NCI-H69 (cell line): ENCODE measurements at regions not wholly inside any gene's neighbourhood (a gene's known extent, or its start where the extent isn't known, plus 50 kb on each side); places are given as distances from the start of the nearest gene placed in this dataset.

ENCODE experiments used
- DNase-seq: peaks from one replicate; lab custom pipeline; 2025; lab: John Stamatoyannopoulos, UW

DNA sequence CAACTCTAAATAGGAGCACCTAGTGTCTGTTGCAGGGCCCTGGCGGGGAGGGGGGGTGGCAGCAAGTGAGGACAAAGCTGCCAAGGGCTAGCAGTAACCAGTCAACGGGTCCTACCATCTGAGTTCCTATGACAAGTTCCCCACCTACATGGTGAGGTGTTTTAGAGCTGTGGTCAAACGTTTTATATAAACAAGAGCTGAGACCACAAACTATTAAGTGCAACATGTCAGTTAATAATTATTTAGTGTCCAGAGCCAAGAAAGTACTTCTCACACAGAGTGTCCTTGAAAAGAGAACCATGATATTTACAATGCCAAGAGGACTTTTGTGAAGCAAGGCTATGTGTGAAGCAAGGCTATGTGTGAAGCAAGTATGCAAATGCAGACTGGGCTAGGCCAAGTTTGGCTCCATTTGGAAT is 434.7 kb downstream of the TNS3 start:
- DNase-seq = no peak

DNA sequence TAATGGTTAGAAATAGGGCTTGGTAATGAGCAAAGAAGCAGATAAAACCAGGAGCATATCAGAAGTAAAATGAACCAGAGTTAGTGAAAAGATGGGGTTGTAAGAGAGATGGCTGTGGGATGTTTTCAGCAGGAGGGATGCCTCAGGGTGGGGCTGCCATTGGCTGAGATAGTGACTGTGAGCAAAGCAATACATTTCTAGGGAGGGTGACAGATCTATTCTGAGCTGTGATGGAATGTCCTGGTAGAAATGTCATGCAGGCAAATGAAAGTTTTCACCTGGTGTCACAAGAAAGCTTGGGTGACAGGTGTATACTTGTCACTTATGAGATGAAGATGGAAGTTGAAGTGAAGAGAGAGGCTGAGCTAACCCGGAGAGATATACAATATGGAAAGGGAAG is 435.9 kb downstream of the TNS3 start:
- no peak for DNase-seq

DNA sequence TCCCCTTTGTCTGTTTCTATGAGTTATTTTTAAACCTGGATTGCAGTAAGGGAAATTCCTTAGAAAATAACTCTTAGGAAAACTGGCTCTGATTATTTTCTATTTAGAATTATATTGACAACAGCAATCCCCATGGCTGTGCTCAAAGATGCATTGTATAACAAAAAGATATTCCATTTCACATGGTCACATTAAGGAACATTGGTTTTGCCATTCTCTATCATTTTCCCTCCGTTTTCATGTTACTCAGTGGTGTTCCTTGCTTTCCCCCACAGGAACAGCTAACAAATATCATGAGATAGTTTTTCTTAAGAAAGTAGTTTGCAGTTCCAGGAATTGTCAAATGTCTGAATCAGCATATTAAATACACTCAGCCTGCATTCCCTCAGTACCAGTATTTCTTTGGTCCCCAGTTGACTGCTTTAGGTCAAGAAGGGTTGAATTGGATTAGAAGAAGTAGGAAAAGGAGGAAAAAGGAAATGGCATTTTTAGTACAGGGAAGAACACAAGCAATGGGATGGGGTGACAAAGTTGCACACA is 436.7 kb downstream of the TNS3 start:
- no peak for DNase-seq

DNA sequence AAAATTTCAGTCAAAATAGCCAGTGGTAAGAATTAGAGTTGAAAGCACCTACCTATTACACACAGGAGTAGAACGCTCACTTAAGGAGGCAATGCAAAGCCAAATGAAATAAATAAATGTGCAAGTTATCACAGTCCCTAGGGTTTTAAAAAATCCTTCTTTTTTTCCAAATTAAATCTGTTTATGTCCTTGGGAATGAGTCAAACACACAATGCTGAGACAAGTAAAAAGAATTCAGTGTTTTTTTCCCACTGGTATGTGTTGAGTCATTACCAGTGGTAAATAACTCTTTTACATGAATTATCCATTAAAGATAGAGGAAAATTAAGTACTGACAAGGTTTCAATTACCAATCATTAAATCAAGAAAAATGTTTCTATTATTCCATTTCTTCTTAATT is 438.6 kb downstream of the TNS3 start:
- no peak for DNase-seq

DNA sequence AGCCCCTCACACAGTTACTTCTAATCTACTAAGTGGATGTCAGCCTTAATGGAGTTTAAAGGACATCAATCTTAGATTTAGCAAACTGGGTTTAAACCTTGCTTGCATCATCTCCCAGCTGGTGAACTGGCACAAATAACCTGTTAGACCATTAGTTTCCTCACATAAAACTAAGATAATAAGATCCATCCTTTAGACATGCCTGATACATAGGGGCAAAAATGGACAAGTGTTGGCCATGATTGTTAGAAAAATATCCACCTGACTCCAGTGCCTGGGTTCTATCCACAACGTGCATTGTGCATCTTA is 439.1 kb downstream of the TNS3 start:
- DNase-seq = no peak

DNA sequence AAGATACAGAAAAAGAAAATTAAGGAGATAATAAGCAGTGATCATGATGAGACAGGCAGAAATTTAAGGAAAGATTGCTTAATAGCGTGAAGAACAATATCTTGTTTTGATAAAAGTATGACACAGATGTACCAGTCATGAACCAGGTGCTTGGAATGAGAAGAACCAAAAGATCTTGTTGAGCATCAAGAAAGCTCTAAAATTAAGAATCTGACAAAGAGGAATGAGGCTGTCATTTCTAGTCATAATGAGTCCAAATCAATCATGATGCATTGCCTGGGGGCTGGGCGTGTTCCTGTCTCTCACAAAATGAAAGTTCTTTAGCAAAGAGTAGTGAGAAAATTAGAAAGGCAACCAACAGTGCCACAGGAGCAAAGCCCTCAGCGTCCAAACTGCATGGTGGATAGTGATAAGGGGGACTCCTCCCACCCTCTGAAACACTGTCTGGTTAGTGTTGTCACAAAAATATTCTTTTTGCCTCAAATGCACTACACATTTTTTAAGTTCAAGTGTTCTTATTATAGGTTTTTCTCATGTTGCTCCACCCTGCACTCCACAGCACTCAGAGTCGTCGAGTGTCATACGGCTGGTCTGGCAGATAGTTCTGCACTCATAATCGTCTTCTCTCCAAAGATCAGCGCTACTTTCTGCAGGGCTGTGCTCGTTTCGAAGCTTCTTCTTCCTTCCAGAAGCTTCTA is 439.6 kb downstream of the TNS3 start:
- DNase-seq = no peak

DNA sequence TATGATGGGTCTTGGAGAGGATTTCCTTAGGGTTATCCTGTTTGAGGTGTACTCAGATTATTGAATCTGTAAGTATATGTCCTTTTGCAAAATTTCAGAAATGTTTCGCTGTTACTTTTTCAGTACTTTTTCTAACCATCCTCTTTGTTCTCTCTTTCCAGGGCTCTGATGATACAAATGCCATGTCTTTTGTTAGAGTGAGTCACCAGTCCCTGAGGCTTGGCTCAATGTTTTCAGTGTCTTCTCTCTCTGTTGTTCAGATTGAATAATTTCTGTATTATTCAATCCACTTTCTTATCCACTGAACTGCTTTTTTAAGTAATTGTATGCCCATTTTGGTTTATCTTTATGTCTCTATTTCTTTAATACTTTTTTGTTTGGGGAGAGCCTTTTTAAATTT is 449.4 kb downstream of the TNS3 start:
- DNase-seq = no peak

DNA sequence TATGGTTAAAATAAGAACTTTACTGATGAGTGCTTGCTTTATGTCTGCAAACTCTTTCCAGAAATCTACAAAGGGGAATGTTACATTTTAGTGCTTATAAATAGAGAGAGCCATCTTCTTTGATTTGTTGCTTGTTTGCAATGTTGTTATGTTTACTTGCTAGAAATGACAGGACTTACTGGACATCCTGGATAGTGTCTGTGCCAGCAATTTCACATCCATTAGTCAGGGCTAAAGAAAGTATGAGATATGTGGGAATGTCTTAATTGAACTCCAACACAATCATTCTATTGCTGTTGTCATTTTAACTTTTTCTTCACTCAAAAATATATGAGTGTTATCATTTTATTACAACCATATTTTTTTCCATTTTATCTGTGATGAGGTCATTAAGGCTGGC is 453.2 kb downstream of the TNS3 start:
- no peak for DNase-seq

DNA sequence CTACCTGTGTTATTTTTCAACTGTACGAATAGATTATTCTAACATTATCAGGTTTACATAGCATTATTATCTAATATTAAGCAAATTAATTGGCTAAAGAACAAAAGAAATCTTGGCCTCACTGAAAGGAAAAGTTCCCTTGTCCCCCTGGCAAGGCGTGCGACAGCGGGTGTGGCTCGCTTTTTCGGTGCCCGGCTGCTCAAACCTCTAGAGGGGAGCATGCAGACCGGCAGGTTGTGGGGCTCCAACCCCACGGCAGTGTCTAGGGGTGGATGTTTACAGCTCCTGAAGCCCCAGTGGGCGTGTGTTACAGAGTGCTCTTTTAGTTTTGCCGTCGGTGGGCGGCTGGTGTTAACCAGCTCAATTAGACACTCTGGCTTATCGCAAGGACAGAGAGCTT is 456.4 kb downstream of the TNS3 start:
- DNase-seq = no peak

DNA sequence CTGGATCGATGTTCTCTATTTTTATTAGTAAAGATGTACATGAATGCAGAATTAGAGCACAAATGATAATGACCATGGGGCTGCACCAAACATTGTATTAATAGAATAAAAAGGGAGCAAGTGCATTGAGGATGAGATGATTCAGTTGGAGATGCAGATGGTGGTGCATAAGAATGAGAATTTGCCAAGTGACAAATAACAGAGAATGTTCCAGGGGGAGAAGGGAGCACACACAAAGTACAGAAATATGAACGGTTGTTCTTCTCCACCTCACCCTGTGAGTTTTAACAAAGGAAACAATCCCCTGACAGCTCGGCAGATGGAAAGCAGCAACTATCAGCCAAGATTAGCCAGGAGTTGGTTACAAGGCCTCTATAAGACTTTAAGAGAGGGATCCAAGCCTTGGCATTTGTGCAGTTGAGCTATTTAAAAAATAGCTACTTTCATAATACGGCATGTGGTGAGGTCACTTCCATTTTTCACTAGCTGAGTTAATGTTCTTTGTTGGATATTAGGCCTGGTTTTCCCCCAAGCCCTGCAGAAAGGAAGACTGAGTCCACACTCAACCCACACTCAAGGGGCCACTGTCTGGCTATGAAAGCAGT is 462.5 kb downstream of the TNS3 start:
- DNase-seq = no peak

DNA sequence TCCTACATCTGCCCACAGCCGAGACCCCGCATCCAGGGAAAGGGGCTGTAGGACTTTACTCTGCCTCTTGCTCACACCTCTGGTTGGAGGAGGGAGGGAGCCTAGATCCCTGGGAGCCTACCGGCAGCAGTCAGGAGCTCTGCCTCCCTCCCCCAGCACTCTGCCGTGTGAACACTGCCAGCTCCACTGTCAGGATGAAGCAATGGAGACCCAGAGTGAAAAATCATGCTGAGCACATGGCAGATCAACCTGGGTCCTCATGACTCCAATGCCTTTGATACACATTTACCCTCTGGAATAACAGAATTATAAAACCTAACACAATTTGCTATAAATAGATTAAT is 477.7 kb downstream of the TNS3 start:
- no peak for DNase-seq

DNA sequence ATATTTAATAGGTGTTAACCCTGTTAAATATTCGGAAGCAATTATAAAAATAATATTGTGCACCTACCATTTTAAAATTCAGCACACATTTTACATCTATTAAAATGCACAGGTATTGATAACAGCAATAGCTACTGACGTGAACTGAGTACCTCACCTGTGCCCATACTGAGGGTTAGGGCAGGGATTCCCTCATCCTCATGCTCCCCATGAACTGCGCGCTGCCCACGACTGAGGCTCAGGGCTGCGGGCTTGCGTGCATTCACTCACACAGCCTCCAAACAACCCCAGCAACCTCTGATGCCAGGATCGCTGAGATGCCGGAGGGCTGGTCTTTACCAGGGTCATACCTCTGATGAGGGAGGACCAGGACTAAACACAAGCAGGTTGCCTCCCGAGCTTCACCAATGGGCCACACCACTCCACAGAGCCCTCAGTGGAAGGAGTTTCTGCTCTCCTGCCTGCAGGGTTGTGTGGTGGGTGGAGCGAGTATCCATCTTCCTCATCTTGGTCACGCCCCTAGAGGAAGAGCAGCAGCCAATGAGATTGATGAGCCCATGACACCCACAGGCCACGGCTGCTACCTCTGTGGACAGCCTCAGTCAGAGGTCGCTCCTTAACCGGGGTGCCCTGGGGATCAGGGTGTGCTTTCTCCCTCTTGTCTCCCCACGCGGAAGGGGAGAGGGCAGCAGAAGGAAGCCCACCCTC is 478.3 kb downstream of the TNS3 start:
- DNase-seq = no peak

DNA sequence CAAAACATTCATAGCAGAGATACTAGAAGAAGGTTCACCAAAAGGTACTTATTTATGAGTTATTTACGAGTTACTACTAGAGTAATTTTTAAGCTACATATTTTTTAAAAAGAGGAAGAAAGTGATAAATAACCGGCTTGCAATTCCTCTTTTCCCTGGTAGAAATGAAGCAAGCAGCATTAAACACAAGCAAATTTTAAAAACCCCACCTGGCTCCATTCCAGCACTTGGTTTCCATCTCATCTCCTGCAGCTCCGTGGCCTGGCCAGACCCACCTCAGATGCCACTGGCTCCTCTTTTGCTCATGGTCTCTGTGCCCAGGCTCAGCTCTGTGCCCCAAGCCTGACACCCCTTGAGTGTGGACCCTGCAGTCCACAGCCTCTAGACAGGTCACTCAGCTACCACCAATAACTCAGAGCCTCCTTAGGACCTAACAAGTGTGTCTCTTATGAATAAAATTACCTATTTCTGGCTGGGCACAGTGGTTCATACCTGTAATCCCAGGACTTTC is 479.5 kb downstream of the TNS3 start:
- DNase-seq = no peak

DNA sequence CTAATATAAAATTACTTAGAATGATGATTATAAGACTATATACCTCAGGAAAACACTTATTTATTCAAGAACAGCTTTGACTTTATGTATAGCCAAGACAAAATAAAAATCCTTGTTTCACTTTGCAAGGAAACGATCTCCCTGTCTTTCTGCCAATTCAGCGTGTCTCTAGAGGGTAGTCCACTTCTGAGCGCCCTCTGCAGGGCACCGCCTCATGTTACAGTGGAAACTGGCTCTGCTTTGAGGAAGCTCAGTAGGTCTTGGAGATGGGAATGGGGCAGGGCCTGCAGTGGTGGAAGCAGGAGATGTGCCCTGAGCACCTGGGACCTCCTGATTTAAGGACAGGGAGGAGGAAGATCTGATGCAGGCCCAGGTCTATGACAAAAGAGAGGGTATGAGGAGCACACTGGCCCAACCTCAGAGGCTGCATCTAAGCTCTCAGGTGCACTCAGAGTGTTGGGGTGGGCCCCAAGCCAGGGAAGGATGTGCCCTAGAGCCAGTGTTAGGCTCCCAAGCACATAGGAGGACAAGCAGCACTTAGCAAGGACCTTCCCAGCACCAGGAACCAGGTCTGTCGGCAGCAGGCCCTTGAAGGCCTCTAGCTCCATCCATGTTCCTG is 481.0 kb downstream of the TNS3 start:
- peak; percentile 38 for DNase-seq

DNA sequence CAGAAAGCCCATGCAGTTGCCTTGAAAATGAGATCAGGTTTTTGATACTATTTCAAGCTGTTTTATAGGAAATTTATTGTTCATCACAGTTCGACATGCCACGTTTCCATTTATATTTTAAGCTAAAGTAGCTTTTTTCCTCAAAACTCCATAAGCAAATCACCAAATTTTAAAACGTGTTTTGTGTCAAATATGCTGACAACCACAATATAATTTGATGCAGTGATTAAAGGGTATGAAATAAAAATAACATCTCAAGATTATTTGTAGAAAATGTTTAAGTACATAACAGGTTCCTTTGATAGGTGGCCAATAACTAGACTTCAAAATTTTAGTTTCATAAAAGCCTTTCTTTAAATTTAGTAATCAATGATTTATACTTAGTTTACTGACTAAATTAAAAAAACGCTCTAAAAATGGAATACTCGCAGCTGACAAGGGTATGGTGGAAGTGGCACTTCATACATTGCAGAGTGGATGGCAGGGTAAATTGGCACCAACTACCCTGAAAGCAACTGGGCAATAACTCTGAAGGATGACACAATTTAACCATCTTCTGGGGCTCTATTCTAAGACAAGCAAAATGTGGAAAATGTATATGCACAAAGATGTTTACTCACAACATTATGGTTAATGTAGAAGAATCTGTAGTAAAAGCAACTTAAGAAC is 481.6 kb downstream of the TNS3 start:
- DNase-seq = no peak

DNA sequence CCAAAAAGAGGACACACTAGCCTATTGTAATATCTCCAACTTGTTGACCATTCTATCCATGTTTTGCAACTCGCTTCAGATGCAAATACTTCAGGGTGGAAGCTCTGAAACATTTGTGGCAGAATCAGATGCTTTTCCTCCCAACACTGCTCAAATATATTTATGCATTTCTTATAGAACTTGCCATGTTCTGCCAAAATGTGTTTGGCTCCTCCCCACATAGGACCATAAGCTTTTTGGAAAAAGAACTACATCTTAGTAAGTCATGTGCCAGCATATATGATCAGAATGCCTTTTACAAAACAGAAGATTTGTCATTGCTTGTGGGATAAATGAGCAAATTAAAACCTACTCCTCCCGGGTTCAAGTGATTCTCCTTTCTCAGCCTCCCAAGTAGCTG is 484.5 kb downstream of the TNS3 start:
- DNase-seq = no peak

DNA sequence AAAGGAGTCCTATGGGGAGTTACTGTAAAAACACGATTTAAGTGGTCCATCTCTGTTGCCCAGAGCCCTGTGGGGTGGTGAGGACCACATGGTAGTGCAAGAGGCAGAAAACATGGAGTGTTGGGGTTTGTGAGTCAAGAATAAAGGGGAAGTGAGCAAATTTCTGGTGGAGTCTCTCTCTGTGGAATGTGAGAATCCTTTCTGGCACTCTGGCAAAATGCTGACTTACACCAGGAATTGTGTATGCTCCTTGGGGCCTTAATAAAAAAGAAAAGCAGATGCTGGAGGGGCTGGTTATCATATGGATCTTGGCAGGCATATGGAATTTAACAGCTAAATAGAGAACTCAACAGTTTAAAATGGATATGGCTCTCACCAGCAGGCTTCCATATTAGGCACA is 486.0 kb downstream of the TNS3 start:
- no peak for DNase-seq

DNA sequence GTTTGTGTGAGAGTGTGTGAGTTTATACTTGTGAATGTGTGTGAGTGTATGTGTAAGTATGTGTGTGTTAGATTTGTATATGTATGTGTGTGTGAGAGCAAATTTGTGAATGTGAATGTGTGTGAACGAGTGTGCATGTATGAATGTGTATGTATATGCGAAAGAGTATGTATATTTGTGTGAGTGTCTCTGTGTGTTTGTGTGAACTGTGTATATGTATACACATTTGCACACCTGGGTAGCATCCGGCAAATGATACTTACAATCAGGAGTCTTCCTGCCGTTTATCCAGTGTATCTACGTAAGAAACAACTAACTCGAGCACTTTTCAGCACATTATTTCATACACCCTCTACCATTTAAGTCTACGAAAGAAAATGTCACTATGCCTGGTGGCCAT is 487.4 kb downstream of the TNS3 start:
- no peak for DNase-seq

DNA sequence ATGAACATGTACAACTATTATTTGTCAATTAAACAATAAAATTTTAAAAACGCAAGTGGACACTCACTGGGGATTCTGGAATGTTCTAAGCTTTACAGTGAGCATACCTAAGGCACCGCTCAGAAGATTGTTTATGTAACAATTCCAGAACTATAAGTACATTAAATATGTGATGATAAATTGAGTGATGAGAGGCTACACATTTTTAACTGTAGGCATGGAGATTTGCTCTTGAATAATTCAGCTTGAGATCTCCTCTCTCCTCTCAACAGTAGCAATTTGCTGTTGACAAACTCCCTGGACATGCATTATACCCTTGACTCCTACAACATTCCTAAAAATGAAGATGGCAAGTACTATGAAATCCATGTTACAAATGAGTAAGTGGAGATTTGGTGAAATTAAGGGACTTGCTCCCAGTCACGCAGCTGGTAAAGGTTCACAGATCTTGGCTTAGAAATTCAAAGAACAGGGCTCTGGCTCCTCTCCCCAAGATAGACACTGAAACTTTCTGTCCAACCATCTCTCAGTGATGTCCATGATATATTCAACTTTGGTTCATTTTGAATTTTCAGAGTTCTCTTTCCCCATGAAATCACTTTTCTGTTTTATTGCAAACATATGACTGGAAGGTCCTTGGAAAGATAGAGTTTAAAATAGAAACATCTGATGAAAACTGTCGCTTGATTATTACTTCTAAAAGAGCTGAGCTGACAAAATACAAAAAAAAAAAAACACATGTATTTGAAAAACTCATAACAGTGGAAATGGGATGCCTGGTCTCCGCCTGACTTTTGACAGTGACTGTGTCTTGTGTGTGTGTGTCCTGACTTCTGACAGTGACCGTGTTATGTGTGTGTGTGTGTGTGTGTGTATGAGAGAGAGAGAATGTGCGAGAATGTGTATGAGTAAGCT is 488.3 kb downstream of the TNS3 start:
- no peak for DNase-seq

DNA sequence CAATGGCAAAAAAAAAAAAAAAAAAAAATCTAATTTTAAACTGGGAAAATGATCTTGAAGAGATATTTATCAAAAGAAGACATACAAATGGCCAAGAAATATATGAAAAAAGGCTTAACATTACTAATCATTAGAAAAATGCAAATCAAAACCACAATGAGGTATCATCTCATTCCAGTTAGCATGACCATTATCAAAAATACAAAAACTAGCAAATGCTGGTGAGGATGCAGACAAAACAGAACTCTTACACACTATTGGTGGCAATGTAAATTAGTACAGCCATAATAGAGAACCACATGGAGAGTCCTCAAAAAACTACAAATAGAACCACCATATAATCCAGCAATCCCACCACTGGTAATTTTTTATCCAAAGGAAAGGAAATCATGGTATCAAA is 489.6 kb downstream of the TNS3 start:
- DNase-seq = no peak

DNA sequence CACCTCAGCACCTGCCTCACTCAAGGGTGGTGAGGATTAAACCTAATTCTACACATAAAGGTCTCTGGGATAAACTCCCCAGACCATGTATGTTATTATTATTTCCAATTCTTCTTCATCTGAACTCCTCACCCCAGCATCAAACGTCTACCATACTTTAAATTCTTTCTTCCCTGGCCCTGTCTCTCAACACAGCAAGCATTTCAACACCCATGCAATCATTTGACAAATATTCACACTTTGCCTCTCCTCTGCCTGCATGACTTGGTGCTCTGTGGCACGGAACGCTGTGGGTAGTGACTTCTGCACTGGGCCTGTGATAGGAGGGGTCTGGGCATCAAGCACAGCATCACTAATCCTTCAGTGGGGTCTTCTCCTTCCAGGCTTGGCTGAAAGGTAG is 490.8 kb downstream of the TNS3 start:
- DNase-seq = no peak
